ENCODE measurements at regions not wholly inside any gene's neighbourhood (a gene's known extent, or its start where the extent isn't known, plus 50 kb on each side); places are given as distances from the start of the nearest gene placed in this dataset.
"Not testable (repeated sequence)": the region's sequence is repeated elsewhere in the genome, so short reads cannot be mapped to it uniquely, and the experiment has no call there.

DNA sequence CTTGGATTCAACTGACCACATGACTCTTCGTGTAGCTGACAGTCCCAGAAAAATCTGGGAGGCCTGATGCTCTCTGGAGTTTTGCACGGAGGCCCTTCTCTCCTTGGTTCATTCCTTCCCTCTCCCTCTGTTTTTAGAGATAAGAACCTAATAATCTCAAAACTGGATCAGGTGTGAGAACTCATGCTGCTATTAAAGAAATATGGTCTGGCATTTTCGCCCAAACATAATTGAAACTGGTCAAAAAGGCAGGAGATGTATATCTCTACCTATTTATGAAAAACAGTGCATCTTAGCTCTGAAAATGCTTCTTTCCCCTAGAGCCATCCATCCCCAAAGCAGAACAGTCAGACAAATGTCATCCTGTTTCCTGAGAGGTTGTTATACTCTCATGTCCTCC is 397.5 kb downstream of the PRELID2 start:
- no peak for DNase-seq (ENCODE audit: low read depth)
- TF ChIP-seq CTCF (conservative IDR thresholded peaks at IDR 0.05; ENCODE audit: low read length), result no peak
- H3K4me3 ChIP-seq (ENCODE audit: low read length), result no peak overlapping the region

GRCh38 chr5:145433077-145433476 is 402.1 kb downstream of the PRELID2 start:
- DNase-seq (ENCODE audit: low read depth), result no peak
- no peak for TF ChIP-seq CTCF (conservative IDR thresholded peaks at IDR 0.05; ENCODE audit: low read length)
- no peak overlapping the region for H3K4me3 ChIP-seq (ENCODE audit: low read length)

DNA sequence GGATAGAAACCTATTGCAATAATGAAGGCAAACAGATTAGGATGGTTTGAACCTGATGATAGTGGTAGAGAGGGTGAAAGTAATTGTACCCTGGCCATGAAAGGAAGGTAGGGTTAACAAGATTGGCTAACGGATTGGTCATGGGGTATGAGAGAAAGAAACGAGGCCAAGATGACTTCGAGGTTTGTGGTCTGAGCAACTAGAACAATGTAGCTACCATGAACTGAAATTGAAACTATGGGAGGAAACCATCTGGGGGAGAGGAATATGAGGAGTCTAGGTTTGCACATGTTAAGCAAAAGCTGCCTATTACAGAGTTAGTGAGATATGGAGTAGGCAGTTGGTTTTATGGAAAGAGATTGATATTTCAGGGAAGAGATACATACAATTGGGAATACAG is 406.0 kb downstream of the PRELID2 start:
- H3K4me3 ChIP-seq (ENCODE audit: low read length), result no peak overlapping the region
- no peak for DNase-seq (ENCODE audit: low read depth)
- no peak for TF ChIP-seq CTCF (conservative IDR thresholded peaks at IDR 0.05; ENCODE audit: low read length)

GRCh38 chr5:145408048-145408341 is 427.1 kb downstream of the PRELID2 start:
- no peak overlapping the region for H3K4me3 ChIP-seq (ENCODE audit: low read length)
- no peak for TF ChIP-seq CTCF (conservative IDR thresholded peaks at IDR 0.05; ENCODE audit: low read length)
- no peak for DNase-seq (ENCODE audit: low read depth)

- TF ChIP-seq CTCF (conservative IDR thresholded peaks at IDR 0.05; ENCODE audit: low read length), result no peak
- no peak for DNase-seq (ENCODE audit: low read depth)
- no peak overlapping the region for H3K4me3 ChIP-seq (ENCODE audit: low read length)
These were observed 427.7 kb downstream of the PRELID2 start for GRCh38 chr5:145407300-145408047.

DNA sequence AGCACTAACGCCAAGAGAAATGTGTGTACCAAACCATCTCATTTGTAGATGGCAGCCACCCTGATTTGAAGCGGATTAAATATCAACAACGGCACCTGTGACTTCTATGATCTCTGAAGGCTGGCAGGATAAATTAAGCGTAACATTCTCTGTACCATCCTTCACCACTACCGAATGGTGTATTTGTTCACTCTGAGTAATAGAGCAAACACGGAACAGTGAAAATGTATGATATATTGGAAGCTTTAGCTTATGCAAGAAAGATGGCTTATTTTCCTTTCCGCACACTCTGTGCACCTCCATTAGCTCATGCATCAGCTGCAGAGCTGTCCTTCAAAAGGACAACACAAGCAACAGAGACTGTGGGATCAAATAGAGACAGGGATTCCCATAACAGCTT is 431.1 kb downstream of the PRELID2 start:
- no peak for DNase-seq (ENCODE audit: low read depth)
- TF ChIP-seq CTCF (conservative IDR thresholded peaks at IDR 0.05; ENCODE audit: low read length), result no peak
- no peak overlapping the region for H3K4me3 ChIP-seq (ENCODE audit: low read length)

GRCh38 chr5:145396888-145397287 is 438.3 kb downstream of the PRELID2 start:
- H3K4me3 ChIP-seq (ENCODE audit: low read length), result no peak overlapping the region
- TF ChIP-seq CTCF (conservative IDR thresholded peaks at IDR 0.05; ENCODE audit: low read length), result no peak
- DNase-seq (ENCODE audit: low read depth), result no peak

GRCh38 chr5:145395151-145395550 is 440.0 kb downstream of the PRELID2 start:
- H3K4me3 ChIP-seq (ENCODE audit: low read length); DNase-seq (ENCODE audit: low read depth): not testable (repeated sequence)

Data from AG10803 (cell line).